GM04504 (cell line): ENCODE measurements at regions not wholly inside any gene's neighbourhood (a gene's known extent, or its start where the extent isn't known, plus 50 kb on each side); places are given as distances from the start of the nearest gene placed in this dataset.

ENCODE experiments used
- DNase-seq: peaks from one replicate; pipeline ENCODE4 v3.0.0-alpha.2; 2012; ENCODE audit warnings: low read depth

GRCh38 chr4:38313175-38313574 is 350.8 kb upstream of the KLF3 start:
- DNase-seq: no peak

GRCh38 chr4:38313999-38314561 is 349.9 kb upstream of the KLF3 start:
- no peak for DNase-seq

DNA sequence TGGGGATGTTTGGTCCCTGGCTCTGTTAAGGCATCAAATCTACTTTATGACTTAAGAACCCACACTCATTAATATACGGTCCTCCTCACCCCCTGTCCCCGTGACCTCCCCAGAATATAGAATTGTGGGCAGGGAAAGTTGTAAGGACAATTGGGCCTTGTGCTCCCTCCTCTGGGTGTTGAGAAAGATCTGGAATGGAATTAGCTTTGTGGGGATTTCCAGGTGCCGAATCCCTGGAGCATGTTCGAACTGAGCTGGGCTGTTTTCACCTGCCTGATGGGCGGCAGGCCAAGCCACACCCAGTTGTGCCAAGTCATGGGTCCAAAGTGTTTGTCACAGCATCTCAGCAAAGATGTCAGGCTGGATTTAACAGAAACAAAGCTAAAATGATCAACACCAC is 349.3 kb upstream of the KLF3 start:
- DNase-seq: no peak

DNA sequence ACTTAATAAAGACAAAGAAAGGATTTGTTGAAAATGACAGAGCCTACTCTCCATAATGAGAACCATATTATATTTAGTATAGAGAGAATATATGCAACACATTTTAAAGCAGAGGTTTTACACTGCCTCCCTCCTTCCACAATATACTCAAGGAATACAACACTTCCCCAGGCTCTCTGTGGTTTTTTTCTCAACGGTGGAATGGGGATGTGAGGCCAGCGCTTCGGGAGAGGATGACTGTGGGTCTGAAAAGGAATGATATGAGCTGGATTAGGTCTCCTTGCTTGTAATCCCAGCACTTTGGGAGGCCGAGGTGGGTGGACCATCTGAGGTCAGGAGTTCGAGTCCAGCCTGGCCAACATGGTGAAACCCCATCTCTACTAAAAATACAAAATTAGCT is 348.7 kb upstream of the KLF3 start:
- no peak for DNase-seq

DNA sequence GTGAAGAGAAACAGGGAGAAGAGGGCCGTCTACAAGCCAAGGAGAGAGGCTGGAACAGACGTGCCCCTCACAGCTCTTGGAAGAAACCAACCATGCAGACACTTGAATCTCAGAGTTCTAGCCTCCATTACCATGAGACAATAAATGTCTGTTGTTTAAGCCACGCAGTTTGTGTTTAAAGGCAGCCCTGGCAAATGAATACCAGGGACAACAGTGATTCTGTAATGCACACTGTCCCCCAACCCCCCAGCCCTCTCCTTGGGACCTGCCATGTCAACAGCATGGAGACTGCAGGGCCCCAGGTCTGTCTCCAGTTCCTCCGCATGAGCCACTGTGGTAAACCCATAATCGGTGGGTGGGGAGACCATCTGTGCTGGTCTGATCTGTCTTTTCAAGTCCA is 348.0 kb upstream of the KLF3 start:
- no peak for DNase-seq

GRCh38 chr4:38317041-38317674 is 346.8 kb upstream of the KLF3 start:
- DNase-seq: no peak

DNA sequence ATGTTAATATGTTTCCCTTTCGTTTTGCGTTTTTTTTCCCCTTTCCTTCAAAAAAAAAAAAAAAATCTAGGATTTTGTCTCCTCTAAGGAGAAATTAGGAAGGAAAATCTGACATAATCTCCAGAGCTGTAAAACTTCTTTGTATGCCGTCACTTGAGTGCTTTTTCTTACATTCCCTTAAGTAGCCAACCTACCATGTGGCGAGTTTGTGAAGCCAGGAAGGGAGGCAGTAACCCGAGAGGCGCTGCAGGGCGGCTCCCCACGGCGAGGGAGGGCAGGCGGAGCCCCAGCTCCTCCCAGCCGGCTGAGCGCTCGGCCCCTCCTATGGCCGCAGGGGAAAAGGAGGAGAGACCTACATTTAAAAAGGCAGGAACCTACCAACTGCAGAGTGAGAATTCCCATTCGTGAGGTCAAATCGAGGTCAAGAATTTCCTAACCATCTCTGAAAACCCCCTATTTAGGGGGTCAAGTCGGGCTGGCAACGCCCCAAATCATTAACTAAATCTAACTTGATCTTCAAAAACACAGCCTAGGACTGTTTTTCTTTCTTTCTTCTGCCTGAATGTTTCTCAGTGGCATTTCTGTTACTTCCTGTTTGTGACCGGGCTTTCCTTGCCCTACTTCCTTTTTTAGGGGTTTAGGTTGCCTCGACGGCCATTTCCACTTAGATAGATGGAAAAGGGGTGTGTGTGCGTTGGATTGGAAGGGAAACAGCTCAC is 345.1 kb upstream of the KLF3 start:
- DNase-seq: peak; percentile 90

GRCh38 chr4:38319456-38320342 is 344.3 kb upstream of the KLF3 start:
- peak; percentile 78 for DNase-seq

- no peak for DNase-seq
These were observed 343.7 kb upstream of the KLF3 start for GRCh38 chr4:38320343-38320695.

GRCh38 chr4:38320833-38321232 is 343.2 kb upstream of the KLF3 start:
- DNase-seq: no peak

- peak; percentile 51 for DNase-seq
These were observed 341.3 kb upstream of the KLF3 start for GRCh38 chr4:38322714-38323113.

DNA sequence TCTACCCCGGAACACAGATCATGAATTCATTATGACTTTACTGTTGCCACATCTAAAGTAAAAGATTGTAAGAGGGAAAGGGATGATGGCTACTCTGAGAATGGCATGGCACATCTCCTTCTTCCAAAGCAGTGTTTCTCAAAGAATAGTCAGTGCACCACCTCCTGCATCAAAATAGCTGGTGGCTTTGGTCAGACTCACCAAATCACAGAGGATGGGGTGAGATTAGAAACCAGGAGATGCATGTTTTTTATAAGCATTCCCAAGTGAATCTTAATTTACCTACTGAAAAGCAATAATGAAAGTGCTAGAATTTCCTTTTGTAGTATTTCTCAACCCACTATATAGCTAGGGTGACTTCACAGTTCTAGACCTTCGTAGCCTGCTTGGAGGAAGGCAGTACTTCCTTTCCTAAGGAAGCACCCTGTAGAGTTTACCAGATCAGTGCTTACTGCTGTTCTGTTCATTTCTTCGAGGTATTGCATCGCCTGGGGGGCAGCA is 340.8 kb upstream of the KLF3 start:
- DNase-seq: no peak

DNA sequence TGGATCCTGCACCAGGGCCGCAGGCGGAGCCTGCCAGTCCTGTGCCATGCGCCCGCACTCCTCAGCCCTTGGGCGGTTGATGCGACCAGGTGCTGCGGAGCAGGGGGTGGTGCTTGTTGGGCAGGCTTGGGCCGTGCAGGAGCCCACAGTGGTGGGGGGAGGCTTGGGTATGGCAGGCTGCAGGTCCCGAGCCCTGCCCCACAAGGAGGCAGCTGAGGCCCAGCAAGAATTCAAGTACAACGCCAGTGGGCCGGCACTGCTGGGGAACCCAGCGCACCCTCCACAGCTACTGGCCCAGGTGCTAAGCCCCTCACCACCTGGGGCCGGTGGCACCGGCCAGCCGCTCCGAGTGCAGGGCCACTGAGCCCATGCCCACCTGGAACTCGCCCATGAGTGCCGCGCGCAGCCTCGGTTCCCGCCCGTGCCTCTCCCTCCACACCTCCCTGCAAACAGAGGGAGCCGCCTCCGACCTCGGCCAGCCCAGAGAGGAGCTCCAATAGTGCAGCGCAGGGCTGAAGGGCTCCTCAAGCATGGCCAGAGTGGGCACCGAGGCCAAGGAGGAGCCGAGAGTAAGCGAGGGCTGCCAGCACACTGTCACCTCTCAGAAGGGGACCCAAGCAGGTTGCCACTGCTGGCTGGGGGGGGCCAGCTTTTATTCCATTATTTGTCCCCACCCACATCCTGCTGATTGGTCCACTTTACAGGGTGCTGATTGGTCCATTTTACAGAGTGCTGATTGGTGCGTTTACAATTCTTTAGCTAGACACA is 339.0 kb upstream of the KLF3 start:
- no peak for DNase-seq

- DNase-seq: no peak
These were observed 338.4 kb upstream of the KLF3 start for GRCh38 chr4:38325629-38325913.

- DNase-seq: no peak
These were observed 337.5 kb upstream of the KLF3 start for GRCh38 chr4:38326499-38326898.

- no peak for DNase-seq
These were observed 336.8 kb upstream of the KLF3 start for GRCh38 chr4:38327174-38327573.

DNA sequence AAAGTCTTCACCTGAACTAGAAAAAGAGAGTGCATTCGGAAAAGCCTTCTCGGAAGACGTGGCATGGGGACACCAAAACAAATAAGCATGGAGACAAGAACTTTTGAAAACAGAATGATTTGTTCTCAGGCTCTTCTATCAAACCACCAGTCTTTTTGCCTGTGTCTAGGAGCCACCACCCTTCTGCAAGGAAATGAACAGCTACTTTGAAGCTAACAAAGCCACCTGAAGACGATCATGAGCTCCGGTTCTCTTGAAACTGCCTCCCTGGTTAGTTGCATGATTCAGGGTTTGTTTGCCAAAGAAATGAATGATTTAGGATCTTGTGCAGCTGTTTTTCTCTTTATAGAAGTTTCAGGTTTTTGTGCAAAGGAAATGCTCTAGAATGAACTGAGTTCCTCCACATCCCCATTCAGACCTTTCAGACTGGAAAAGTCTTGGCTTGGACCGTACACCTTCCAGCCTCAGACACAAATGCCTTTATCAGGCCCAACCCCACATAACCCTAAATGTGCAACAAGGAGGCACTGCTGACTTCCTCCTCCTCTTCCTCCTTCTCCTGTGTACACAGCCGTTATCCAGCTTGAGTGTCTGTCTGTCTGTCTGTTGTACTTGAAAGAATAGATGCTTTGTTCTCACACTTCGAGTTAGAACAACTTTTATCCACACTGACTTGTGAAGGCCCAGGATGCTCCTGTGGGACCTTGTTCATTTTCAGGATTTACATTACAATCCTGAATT is 334.8 kb upstream of the KLF3 start:
- DNase-seq: no peak

- no peak for DNase-seq
These were observed 333.7 kb upstream of the KLF3 start for GRCh38 chr4:38330321-38330720.

DNA sequence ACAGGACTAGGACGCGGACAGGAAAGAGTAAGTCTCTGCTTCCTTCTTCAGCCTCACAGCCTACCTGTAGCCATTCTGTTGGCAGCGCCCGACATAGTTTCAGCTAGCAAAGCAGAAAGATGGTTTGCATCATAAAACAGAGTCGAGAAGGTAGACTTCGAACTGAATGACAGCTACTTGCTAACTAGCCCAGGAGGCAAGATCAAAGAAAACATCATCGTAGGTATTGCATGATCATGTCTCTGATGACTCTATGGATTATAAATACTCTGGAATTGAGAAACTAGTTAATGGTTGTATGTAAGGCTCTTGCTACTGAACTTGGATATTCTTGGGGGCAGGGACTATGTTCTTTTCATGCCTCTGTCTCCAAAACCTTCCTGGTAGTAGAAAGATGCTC is 333.1 kb upstream of the KLF3 start:
- no peak for DNase-seq

GRCh38 chr4:38332699-38333098 is 331.3 kb upstream of the KLF3 start:
- DNase-seq: no peak

GRCh38 chr4:38333219-38333618 is 330.8 kb upstream of the KLF3 start:
- DNase-seq: no peak
